Dendritic cell treated with granulocyte-macrophage colony-stimulating factor and Interleukin-4, amounts not matched to agents 40 ng/mL and 50 ng/mL, for 4 days (primary cell): ENCODE measurements at regions not wholly inside any gene's neighbourhood (a gene's known extent, or its start where the extent isn't known, plus 50 kb on each side); places are given as distances from the start of the nearest gene placed in this dataset.

Experiments used
- H3K27ac Mint-ChIP-seq: one replicate; pipeline ENCODE4 v1.8.0; 2022; ENCODE audit warnings: mild to moderate bottlenecking, mixed read lengths
- H3K27me3 Mint-ChIP-seq: one replicate; pipeline ENCODE4 v1.8.0; 2022; ENCODE audit warnings: mild to moderate bottlenecking, mixed read lengths
- H3K36me3 Mint-ChIP-seq: one replicate; pipeline ENCODE4 v1.8.0; 2022; ENCODE audit warnings: low read depth, mixed read lengths
- H3K4me1 Mint-ChIP-seq: one replicate; pipeline ENCODE4 v1.8.0; 2022; ENCODE audit warnings: low read depth, mixed read lengths
- H3K4me3 Mint-ChIP-seq: one replicate; pipeline ENCODE4 v1.8.0; 2022; ENCODE audit warnings: mild to moderate bottlenecking, moderate library complexity, mixed read lengths
- H3K9me3 Mint-ChIP-seq: one replicate; pipeline ENCODE4 v1.8.0; 2022; ENCODE audit warnings: mixed read lengths
- intact Hi-C: fragments of 100-400 bp; cut with micrococcal nuclease; formaldehyde crosslinking; loops from one replicate; pipeline ENCODE4 v1.15.0; 2022

GRCh38 chr2:193581807-193582206 is 1387.1 kb upstream of the TMEFF2 start:
- no peaks in the 10 kb centered on the region for H3K36me3 Mint-ChIP-seq
- H3K4me3 Mint-ChIP-seq, result no peak overlapping the region
- intact Hi-C loops, result no loop called here
- H3K27ac Mint-ChIP-seq, result no peak overlapping the region
- no peaks in the 10 kb centered on the region for H3K27me3 Mint-ChIP-seq
- no peaks in the 10 kb centered on the region for H3K9me3 Mint-ChIP-seq
- H3K4me1 Mint-ChIP-seq, result no peaks in the 10 kb centered on the region

- H3K27ac Mint-ChIP-seq, result no peak overlapping the region
- no peaks in the 10 kb centered on the region for H3K36me3 Mint-ChIP-seq
- intact Hi-C loops, result no loop called here
- no peaks in the 10 kb centered on the region for H3K9me3 Mint-ChIP-seq
- H3K4me3 Mint-ChIP-seq, result no peak overlapping the region
- no peaks in the 10 kb centered on the region for H3K4me1 Mint-ChIP-seq
- H3K27me3 Mint-ChIP-seq, result no peaks in the 10 kb centered on the region
Observed at GRCh38 chr2:193580176-193580950, 1385.6 kb upstream of the TMEFF2 start.

GRCh38 chr2:193566886-193567285 is 1372.2 kb upstream of the TMEFF2 start:
- H3K27ac Mint-ChIP-seq, result no peak overlapping the region
- H3K4me3 Mint-ChIP-seq, result no peak overlapping the region
- no peaks in the 10 kb centered on the region for H3K27me3 Mint-ChIP-seq
- intact Hi-C loops, result no loop called here
- no peaks in the 10 kb centered on the region for H3K36me3 Mint-ChIP-seq
- H3K4me1 Mint-ChIP-seq, result no peaks in the 10 kb centered on the region
- H3K9me3 Mint-ChIP-seq, result no peaks in the 10 kb centered on the region

- Mint-ChIP-seq H3K4me3 (no peak overlapping the region), H3K27me3 (no peaks in the 10 kb centered on the region), H3K27ac (no peak overlapping the region), H3K4me1 (no peaks in the 10 kb centered on the region), H3K36me3 (no peaks in the 10 kb centered on the region), H3K9me3 (no peaks in the 10 kb centered on the region)
- intact Hi-C loops, result no loop called here
Observed at GRCh38 chr2:193566276-193566675, 1371.5 kb upstream of the TMEFF2 start.

GRCh38 chr2:193562031-193562430 is 1367.3 kb upstream of the TMEFF2 start:
- no peak overlapping the region for H3K4me3 Mint-ChIP-seq
- H3K9me3 Mint-ChIP-seq, result no peaks in the 10 kb centered on the region
- H3K27me3 Mint-ChIP-seq, result no peaks in the 10 kb centered on the region
- intact Hi-C loops, result no loop called here
- H3K36me3 Mint-ChIP-seq, result no peaks in the 10 kb centered on the region
- H3K27ac Mint-ChIP-seq, result no peak overlapping the region
- no peaks in the 10 kb centered on the region for H3K4me1 Mint-ChIP-seq

GRCh38 chr2:193561054-193561453 is 1366.3 kb upstream of the TMEFF2 start:
- no peak overlapping the region for H3K27ac Mint-ChIP-seq
- intact Hi-C loops, result no loop called here
- no peaks in the 10 kb centered on the region for H3K9me3 Mint-ChIP-seq
- H3K27me3 Mint-ChIP-seq, result no peaks in the 10 kb centered on the region
- no peaks in the 10 kb centered on the region for H3K4me1 Mint-ChIP-seq
- no peaks in the 10 kb centered on the region for H3K36me3 Mint-ChIP-seq
- H3K4me3 Mint-ChIP-seq, result no peak overlapping the region

- intact Hi-C loops, result no loop called here
- no peaks in the 10 kb centered on the region for H3K36me3 Mint-ChIP-seq
Observed at GRCh38 chr2:193556766-193557470, 1362.2 kb upstream of the TMEFF2 start.

GRCh38 chr2:193549661-193550060 is 1354.9 kb upstream of the TMEFF2 start:
- Mint-ChIP-seq H3K4me3 (no peak overlapping the region), H3K27me3 (no peaks in the 10 kb centered on the region), H3K4me1 (no peaks in the 10 kb centered on the region), H3K9me3 (peaks cover 29% of the 10 kb centered on the region), H3K27ac (no peak overlapping the region), H3K36me3 (no peaks in the 10 kb centered on the region)
- intact Hi-C loops, result no loop called here

More at GRCh38 chr2:193556766-193557470, 1362.2 kb upstream of the TMEFF2 start:
- Mint-ChIP-seq H3K9me3 (no peaks in the 10 kb centered on the region), H3K4me1 (no peaks in the 10 kb centered on the region), H3K27ac (no peak overlapping the region), H3K27me3 (no peaks in the 10 kb centered on the region), H3K4me3 (no peak overlapping the region)

- Mint-ChIP-seq H3K9me3 (peaks cover 33% of the 10 kb centered on the region), H3K4me1 (no peaks in the 10 kb centered on the region), H3K4me3 (no peak overlapping the region), H3K36me3 (no peaks in the 10 kb centered on the region), H3K27me3 (no peaks in the 10 kb centered on the region), H3K27ac (no peak overlapping the region)
- intact Hi-C loops, result no loop called here
Observed at GRCh38 chr2:193542762-193543161, 1348.0 kb upstream of the TMEFF2 start.

- Mint-ChIP-seq H3K27ac (no peak overlapping the region), H3K36me3 (no peaks in the 10 kb centered on the region), H3K4me3 (no peak overlapping the region), H3K9me3 (peaks cover 24% of the 10 kb centered on the region), H3K4me1 (no peaks in the 10 kb centered on the region), H3K27me3 (no peaks in the 10 kb centered on the region)
- intact Hi-C loops, result no loop called here
Observed at GRCh38 chr2:193539188-193539587, 1344.5 kb upstream of the TMEFF2 start.

- Mint-ChIP-seq H3K36me3 (no peaks in the 10 kb centered on the region), H3K27me3 (no peaks in the 10 kb centered on the region), H3K9me3 (peaks cover 18% of the 10 kb centered on the region)
Observed at GRCh38 chr2:193538061-193538460, 1343.3 kb upstream of the TMEFF2 start.

GRCh38 chr2:193537531-193537930 is 1342.8 kb upstream of the TMEFF2 start:
- Mint-ChIP-seq H3K27me3 (no peaks in the 10 kb centered on the region), H3K4me1 (no peaks in the 10 kb centered on the region), H3K4me3 (no peak overlapping the region), H3K9me3 (peaks cover 17% of the 10 kb centered on the region), H3K27ac (no peak overlapping the region), H3K36me3 (no peaks in the 10 kb centered on the region)
- intact Hi-C loops, result no loop called here

More at GRCh38 chr2:193538061-193538460, 1343.3 kb upstream of the TMEFF2 start:
- no peaks in the 10 kb centered on the region for H3K4me1 Mint-ChIP-seq
- intact Hi-C loops, result no loop called here
- no peak overlapping the region for H3K4me3 Mint-ChIP-seq
- H3K27ac Mint-ChIP-seq, result no peak overlapping the region

- no peaks in the 10 kb centered on the region for H3K4me1 Mint-ChIP-seq
- H3K27me3 Mint-ChIP-seq, result no peaks in the 10 kb centered on the region
- intact Hi-C loops, result no loop called here
- H3K36me3 Mint-ChIP-seq, result no peaks in the 10 kb centered on the region
- peaks cover 14% of the 10 kb centered on the region for H3K9me3 Mint-ChIP-seq
- H3K4me3 Mint-ChIP-seq, result no peak overlapping the region
- H3K27ac Mint-ChIP-seq, result no peak overlapping the region
Observed at GRCh38 chr2:193528458-193528857, 1333.7 kb upstream of the TMEFF2 start.

GRCh38 chr2:193527146-193527545 is 1332.4 kb upstream of the TMEFF2 start:
- Mint-ChIP-seq H3K27me3 (no peaks in the 10 kb centered on the region), H3K9me3 (peaks cover 3% of the 10 kb centered on the region), H3K4me1 (no peaks in the 10 kb centered on the region), H3K4me3 (no peak overlapping the region), H3K36me3 (no peaks in the 10 kb centered on the region), H3K27ac (no peak overlapping the region)
- intact Hi-C loops, result no loop called here
